GM21786 (cell line): ENCODE measurements at regions not wholly inside any gene's neighbourhood (a gene's known extent, or its start where the extent isn't known, plus 50 kb on each side); places are given as distances from the start of the nearest gene placed in this dataset.
"Not testable (repeated sequence)": the region's sequence is repeated elsewhere in the genome, so short reads cannot be mapped to it uniquely, and the experiment has no call there.

Experiments
- ATAC-seq: cut with Tn5 transposase; IDR thresholded peaks from one replicate; pipeline ENCODE4 v1.9.1; 2021; ENCODE audit not compliant: unreplicated experiment

DNA sequence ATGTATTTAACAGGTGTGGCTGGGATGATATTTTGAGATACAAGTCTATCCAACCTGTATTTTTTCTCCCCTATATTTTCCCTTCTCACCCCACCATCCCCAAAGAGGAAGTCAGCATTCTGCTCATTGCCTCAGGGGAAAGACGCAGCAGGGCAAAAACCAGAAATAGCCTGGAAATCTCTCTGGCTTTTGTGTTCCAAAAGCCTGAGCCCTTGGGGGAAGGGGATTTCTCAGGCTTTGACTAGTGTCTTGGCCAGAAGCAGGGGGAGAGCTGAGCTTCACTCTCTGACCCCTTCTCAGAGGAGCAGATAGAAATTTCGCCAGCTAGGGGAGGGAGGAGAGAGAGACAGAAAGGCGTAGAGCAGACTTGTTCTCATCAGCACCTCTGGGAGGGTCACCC is 244.7 kb downstream of the RRAGC start:
- no peak for ATAC-seq

DNA sequence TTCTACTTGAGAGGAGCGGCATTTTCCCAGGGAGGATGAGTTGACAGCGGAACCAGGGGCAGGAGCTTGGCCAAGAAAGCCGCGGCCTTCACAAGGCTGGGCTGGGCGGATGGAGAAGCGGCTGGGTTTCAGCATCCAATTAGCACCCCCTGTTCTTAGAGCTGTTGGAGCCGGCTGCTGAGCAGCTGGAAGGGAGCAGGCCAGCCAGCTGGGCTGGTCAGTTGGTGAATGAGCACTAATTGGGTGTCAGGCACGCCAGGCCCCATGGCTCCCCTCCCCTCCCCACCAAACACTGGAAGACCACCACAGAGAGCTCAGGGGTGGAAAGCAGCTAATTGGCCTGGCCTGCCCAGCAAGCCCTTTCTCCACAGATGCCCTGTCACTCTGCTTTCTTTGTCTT is 245.6 kb downstream of the RRAGC start:
- ATAC-seq: no peak

DNA sequence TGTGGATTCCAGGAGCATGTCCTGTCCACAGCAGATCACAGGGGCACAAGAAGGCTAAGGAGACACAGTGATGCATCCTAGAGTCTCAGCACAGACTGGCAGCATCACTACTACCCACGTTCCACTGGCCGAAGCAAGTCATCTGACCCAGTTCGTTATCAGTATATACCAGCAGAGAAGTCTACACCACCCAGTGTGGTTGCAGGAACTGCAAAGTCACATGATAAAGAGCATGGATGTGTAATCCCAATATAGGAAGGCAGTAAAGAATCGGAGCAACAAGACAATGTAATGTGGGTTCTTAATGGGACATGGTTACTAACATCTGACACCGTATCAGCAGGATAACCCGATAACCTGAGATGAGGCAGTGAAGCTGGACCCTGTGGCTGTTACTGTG is 246.6 kb downstream of the RRAGC start:
- ATAC-seq: no peak

DNA sequence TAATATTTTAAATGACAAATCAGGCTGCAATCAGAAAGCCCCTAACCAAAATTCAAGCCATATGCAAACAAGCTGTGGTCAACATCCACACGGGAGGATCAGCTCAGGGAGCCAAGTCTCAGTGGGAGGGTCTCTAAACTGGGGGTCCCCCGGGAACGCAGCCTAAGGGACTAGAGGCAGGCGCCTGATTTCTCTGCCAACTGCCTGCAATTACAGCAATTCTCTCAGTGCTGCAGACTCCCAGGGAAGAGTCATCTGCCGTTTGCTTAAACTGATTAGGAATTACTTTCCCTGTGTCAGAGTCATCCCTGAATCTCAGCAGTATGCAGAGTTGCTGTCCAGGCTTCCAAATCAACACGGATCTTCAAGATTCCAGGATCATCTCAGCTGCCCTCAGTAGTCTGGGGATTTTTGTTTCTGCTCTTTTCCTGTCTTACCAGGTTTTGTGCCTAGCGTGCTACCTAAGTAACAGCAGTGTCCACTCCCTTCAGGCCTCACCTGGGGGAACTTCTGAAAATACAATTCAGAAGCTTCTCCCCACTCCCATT is 247.8 kb downstream of the RRAGC start:
- ATAC-seq: no peak

DNA sequence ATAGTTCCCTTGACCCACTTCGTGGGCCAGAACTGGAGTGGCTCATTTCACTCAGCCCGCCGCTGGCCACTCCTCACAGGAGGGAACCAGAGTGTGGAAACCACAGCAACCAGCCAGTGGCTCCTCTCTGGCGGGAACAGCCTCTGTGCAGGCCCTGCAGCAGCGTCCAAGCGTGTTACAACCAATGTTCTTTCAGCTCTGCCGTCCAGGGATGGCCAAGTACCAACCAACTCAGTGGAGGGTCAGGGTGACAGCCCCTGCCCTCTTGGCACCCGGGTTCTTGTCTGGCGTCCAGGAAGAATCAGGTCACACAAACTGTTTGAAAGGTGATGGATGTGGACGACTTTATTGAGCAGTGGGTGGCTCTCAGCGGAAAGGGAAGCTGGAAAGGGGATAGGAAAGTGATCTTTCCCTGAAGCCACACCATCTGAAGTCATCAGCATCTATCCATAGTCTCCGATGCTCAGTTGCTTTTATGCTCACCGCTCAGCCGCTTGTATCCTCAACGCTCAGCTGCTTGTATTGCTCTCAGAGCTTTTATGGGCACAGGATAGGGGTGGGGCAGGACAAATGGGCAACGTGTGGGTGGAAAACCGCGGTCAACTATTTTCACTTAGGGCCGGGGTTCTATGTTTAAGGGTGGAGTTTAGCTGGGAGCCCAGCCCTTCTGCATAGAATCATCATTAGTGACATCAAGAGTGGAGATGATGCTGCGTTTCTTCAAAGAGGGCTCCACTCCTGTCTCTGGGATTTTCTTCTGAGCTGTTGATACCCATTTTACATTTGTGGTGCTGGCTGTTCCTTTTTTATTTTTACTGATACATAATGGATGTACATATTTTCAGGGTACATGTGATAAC is 250.2 kb downstream of the RRAGC start:
- no peak for ATAC-seq

DNA sequence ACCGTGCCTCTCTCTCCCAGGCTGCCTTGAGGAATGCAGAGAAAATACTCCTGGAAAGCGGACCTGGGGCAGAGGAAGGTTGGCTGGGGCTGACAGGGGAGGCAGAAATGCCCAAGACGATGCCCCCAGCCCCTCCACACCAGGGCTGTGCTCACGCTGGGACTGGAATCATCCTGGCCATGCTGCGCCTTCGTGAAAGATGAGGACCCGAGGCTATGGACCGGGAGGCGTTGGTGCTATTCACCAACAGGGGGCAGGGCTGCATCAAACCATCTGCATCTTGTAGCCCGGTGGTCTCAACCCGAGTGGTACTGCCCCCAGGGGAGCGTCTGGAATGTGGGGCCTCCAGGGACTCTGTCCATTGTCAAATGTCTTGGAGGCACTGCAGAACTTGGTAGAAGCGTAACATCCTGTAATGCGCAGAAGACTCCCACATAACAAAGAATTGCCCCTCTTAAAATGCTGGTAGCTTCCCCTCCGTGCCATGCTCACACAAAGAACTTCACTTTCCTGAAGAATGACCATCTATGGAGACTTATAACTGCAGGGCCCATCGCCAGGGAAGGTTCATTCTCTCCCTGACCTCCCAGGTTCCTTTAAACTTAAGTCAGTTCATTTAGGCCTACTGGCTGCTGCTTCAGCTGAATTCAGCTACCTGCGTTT is 251.2 kb downstream of the RRAGC start:
- ATAC-seq: no peak

DNA sequence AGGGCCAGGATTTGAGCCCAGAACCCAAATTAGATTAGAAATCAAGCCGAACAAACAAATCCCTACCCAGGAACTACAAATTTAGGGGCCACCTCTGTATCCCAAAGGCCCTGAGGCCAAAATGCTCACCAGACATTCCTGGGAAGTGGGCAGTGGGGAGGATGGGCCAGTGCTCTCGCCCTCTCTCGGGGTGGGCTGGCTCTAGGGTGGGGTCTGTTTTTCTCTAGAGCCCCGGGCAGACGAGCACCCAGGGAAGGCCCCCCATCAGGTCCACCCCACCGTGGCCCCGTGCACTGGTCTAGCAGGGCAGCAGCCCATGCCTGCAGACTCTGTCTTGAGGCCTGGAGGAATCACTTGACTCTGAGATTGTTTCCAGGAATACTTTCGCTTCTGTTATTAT is 252.0 kb downstream of the RRAGC start:
- ATAC-seq: no peak

DNA sequence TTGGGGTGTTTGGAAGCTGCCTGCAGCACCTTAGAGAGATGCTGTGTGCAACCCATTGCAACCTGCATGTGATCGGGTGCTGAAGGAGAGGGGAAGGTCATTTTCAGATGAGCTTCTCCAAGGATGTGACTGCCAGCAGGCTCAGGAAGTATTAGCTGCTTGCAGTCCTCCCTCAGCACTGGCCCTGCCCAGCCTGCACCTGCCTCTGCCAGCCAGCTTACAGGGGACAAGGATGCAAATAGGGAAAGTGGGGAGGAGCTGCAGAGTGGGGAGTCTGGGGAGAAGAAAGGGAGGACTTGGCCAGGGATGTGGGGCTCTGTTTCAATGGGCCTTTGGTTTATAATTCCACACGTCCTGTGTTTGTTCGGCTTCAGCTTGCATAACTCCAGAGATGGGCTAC is 254.5 kb downstream of the RRAGC start:
- no peak for ATAC-seq

DNA sequence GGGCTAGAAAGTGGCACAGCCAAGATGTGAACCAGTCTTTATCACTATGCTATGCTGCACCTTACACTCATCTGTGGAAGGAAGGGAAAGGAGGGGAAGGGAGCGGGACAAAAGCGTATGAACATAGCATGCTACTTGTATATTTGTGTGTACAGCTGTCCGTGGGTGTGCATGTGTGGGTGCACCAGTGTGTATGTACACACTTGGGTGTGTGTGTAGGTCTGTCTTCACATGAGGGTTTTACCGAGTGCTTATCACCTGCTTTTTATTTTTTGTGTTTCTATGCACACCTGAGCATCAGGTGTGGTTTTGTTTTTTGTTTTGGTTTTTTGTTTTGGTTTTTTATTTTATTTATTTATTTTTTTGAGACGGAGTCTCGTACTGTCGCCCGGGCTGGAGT is 255.7 kb downstream of the RRAGC start:
- no peak for ATAC-seq

DNA sequence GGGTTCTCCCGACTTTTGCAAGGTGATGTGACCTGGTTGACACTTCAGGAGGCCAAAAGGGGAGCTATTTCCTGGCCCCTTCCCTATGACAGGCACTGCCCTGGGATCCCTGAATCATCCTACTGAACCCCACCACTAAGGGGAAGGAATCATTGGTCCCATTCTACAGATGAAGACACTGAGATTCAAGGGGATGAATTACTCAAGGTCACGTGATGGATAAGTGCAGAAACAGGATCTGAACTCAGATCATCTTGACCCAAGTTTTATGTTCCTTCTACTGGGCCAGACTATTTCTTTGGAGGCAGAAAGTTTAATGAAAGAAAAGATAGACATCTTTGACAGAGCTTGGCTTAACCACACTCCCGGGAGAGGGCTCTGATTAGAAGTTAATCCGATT is 258.7 kb downstream of the RRAGC start:
- no peak for ATAC-seq

DNA sequence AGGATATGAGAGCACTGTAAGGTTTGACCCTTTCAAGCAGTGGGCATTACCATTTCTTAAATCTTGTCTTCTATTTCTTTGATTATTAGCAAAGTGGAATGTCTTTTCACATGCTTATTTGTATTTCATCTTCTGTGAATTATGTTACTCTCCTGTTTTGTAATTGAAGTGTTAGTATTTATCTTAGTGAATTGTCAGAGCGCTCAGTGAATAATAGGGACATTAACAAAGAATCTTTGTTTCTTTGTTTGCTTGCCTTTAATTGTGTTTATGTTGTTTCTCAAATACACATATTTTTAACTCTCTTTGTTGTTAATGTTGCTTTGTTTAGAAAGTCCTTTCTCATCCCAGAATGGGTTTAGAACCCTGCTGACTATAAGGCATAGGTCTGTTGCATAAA is 259.3 kb downstream of the RRAGC start:
- ATAC-seq: no peak

DNA sequence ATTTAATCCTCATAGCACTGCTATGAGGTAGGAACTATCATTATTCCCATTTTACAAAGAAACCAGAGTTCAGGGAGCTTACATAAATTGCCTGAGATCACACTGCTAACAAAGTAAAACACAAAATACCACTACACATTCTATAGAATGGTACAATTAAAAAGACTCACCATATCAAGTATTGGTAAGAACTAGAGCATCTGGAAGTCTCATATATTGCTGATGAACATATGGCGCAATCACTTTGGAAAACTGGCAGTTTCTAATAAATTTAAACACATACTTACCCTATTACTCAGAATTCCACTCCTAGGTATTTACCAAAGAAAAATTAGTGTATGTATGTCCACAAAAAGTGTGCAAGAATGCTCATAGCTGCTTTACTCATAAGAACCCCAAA is 261.5 kb downstream of the RRAGC start:
- no peak for ATAC-seq

DNA sequence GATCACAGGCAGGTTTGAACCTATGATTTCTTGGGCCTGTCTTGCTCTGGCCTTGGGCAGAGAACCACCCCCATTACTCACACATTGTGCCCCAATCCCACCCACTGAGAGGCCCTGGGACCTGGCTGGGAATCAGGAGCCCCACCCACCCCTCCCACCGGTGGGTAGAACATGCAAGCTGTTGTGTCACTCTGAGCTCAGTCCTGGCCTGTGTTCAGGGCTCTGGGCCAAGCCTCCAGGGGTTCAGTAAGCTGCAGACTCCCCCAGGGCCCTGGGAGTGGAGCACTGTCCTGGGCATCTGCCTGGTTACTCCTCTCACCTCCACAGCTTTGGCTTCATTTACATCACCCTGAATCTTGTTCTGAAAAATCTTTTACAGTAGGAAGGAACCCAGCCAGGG is 270.5 kb downstream of the RRAGC start:
- no peak for ATAC-seq

DNA sequence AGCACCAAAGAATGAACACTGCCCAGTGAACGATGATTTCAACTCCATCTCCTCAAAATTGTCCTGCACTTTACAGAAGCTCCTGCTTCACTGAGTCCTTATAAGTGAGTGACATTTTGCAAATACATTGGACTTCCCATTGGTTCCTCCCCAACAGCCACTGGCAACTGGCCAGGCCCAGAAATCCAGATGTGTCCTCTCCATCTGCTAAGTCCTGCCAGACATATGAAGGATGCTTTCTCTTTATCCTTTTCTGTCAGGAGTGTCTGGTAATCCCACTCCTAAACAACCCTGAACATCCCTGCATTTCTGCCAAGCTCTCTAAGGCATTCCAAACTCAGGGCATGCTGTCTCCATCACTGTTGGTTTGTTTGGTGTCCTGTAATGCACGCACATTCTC is 271.8 kb downstream of the RRAGC start:
- no peak for ATAC-seq

DNA sequence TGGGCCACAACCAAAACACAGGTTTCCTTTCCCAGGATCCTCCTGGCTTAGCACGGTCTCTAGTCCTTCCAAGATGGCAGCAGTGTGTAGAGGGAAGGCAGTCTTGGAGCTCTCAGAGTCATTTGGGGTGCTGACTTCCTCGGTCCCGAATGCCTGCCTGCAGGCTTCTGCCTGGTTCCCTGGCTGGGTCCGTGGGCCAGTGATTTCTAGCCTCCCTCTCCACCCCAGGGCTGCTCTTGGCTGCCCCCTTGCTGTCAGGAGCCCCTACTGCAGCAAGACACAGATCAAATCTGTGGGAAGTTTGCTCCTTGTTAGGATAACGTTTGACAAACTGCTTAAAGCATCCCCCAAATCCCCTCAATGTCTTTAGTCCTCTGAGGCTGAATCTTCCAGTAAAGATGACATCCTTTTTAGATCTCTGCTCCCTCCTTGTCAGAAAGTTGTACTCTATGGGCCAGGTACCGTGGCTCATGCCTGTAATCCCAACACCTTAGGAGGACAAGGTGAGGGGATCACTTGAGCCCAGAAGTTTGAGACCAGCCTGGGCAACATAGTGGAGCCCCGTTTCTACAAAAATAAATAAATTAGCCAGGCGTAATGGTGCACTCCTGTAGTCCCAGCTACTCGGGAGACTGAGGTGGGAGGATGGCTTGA is 272.5 kb downstream of the RRAGC start:
- ATAC-seq: no peak

DNA sequence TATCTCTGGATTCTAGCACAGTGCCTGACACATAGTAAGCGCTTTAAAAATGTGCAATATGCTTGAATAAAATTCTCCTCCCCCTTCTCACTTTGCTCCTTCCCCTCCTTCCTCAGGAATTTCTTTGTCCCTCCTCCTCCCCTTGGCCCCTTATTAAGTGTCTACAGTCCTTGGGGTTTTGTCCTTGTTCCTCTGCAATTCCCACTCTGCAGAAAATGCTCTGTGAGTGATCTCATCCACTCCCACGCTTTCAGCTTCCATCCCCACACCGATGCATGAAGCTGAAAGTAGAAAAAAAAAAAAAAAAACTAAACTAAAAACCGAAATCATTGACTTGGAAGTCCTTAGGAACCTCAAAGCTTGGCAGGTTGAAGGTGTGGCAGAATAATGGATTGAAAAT is 273.6 kb downstream of the RRAGC start:
- no peak for ATAC-seq

DNA sequence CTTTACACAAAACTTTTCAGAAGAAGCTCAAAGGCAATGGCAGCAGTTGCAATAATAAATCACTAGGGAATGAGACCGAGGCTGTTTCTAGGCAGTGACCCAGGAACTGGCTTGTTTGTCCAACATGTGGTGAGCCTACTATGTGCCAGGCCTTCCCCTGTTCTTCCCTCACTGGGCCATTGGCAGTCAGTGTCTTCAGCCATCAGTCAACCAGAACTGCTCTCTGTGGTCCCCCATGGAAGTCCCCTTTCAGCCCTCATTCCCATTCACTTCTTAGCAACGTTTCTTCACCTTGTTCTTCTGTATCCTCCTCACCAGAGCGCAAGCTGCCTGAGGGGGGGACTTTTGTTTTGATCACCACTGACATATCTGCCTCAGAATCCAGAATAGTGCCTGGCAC is 274.1 kb downstream of the RRAGC start:
- no peak for ATAC-seq

DNA sequence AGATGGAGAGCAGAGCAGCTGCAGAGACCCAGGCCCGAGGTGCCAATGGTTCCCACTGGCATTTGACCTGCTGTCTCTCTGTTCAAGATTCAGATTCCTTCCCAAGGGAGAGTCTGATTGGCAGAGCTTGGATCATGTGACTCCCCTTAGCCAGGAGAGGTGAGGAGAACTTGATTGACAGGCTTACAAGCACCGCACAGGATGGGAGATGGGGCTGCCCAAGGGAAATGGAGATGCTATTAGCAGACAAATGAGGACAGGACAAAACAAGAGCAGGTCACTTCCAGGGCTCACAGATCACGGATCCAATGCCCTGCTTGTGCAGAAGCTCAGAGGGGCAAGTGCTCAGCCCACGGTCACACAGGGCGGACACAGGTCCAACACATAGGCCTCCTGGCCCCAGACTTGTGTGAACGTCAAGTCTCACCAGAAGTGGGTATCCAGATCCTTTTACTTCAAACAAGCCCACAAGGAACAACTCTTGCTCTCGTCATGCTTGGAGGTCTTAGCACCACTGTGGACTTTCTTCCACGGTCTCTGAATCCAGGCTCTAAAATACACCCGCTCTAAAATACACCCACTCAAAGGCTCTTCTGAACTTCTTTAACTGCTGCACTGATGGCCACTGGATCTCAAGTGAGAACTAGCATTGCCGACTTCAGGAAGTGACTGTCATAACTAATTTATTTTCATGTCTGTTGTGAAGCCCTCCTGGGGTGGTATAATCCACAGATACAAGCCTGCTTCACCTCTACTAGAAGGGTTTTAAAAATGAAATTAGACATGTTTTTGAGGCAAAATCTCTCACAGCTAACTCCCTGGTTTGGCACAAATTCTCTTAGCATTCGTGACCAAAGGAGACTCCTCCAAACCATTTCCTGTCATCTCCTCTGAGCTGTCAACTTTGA is 274.9 kb downstream of the RRAGC start:
- no peak for ATAC-seq

DNA sequence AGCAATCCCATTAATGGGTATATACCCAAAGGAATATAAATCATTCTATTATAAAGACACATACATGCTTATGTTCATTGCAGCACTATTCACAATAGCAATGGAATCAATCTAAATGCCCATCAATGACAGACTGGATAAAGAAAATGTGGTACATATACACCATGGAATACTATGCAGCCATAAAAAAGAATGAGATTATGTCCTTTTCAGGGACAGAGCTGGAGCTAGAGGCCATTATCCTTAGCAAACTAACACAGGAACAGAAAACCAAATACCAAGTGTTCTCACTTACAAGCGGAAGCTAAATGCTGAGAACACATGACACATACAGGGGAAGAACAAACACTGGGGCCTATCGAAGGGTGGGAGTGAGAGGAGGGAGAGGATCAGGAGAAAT is 276.3 kb downstream of the RRAGC start:
- ATAC-seq: not testable (repeated sequence)

DNA sequence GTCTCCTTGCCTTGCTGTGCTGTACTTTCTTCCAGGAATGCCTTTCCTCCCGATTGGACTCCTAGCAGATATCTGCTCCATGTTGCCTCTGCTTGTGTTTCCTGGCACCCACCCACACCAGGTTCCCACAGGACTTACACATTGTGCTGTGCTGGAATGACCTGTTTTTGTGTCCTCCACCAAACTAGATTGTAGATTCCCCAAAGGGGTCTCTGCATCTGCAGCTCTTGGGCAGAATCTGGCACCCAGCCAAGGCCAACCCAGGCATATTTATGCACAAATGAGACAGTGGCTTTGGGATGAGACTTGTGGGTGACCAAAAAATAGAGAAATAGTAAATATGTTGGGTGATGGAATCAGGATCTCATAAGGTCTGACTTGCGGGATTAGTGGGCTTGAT is 278.2 kb downstream of the RRAGC start:
- ATAC-seq: no peak

DNA sequence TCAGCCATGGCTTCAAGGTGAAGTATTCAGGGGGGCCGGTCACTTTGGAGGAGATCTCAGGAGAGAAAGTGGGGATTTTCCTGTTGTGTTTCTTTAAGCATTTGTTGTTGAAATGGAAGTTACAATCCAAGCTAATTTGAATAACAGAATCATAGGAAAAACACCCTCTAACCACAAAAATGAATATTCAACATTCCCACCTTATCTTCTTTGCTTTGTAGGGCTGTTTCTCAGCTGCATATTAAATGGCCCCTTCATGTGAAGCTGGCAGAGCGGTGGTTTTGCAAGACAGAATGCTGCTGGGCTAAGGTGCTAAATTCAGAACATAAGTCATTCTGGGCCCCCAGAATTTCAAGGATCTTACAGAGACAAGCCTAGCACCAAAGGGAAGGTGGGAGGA is 279.0 kb downstream of the RRAGC start:
- no peak for ATAC-seq
